GM18526 (cell line): ENCODE measurements at regions not wholly inside any gene's neighbourhood (a gene's known extent, or its start where the extent isn't known, plus 50 kb on each side); places are given as distances from the start of the nearest gene placed in this dataset.

Experiments
- POLR2A ChIP-seq: IDR thresholded peaks from 3 replicates; pipeline ENCODE4 v1.6.1; 2011; ENCODE audit not compliant: insufficient read length; ENCODE audit errors: extremely low read depth

GRCh38 chr19:29154163-29154562, 58.8 kb downstream of the UQCRFS1 start:
- no peak for TF ChIP-seq POLR2A

GRCh38 chr19:29145756-29146155, 67.2 kb downstream of the UQCRFS1 start:
- TF ChIP-seq POLR2A: no peak

- no peak for TF ChIP-seq POLR2A
Observed at GRCh38 chr19:29143183-29143582, 69.8 kb downstream of the UQCRFS1 start.

- no peak for TF ChIP-seq POLR2A
Observed at GRCh38 chr19:29139227-29139626, 73.7 kb downstream of the UQCRFS1 start.

GRCh38 chr19:29131456-29131855, 81.5 kb downstream of the UQCRFS1 start:
- no peak for TF ChIP-seq POLR2A

GRCh38 chr19:29129148-29129547, 83.8 kb downstream of the UQCRFS1 start:
- TF ChIP-seq POLR2A: no peak

- TF ChIP-seq POLR2A: no peak
Observed at GRCh38 chr19:29128203-29128602, 84.7 kb downstream of the UQCRFS1 start.

- TF ChIP-seq POLR2A: no peak
Observed at GRCh38 chr19:29122185-29122584, 90.8 kb downstream of the UQCRFS1 start.

GRCh38 chr19:29121684-29122083, 91.3 kb downstream of the UQCRFS1 start:
- no peak for TF ChIP-seq POLR2A

- TF ChIP-seq POLR2A: no peak
Observed at GRCh38 chr19:29120466-29120865, 92.5 kb downstream of the UQCRFS1 start.

GRCh38 chr19:29119590-29119989, 93.4 kb downstream of the UQCRFS1 start:
- TF ChIP-seq POLR2A: no peak

GRCh38 chr19:29118389-29118788, 94.6 kb downstream of the UQCRFS1 start:
- TF ChIP-seq POLR2A: no peak

- TF ChIP-seq POLR2A: no peak
Observed at GRCh38 chr19:29117926-29118325, 95.0 kb downstream of the UQCRFS1 start.

- no peak for TF ChIP-seq POLR2A
Observed at GRCh38 chr19:29115181-29115580, 97.8 kb downstream of the UQCRFS1 start.

- no peak for TF ChIP-seq POLR2A
Observed at GRCh38 chr19:29113838-29114237, 99.1 kb downstream of the UQCRFS1 start.

- TF ChIP-seq POLR2A: no peak
Observed at GRCh38 chr19:29111576-29111975, 101.4 kb downstream of the UQCRFS1 start.

- TF ChIP-seq POLR2A: no peak
Observed at GRCh38 chr19:29107831-29108230, 105.1 kb downstream of the UQCRFS1 start.
